SU-DHL-6 (cell line): ENCODE measurements at regions not wholly inside any gene's neighbourhood (a gene's known extent, or its start where the extent isn't known, plus 50 kb on each side); places are given as distances from the start of the nearest gene placed in this dataset.

Experiments
- H2AFZ ChIP-seq: fragments of 200-600 bp; sonication (generic); 2 replicates; pipeline ENCODE4 v1.6.1; 2014; ENCODE audit warnings: low read depth, mild to moderate bottlenecking, moderate library complexity, mixed read lengths, antibody characterized with exemption, low read length; ENCODE audit not compliant: severe bottlenecking
- H3F3A ChIP-seq: fragments of 200-600 bp; shearing (Covaris generic); 2 replicates; pipeline ENCODE4 v1.6.0; 2016; ENCODE audit warnings: antibody characterized with exemption, mild to moderate bottlenecking; ENCODE audit not compliant: insufficient read depth
- H3K27ac ChIP-seq: fragments of 200-600 bp; sonication (generic); 2 replicates; pipeline ENCODE4 v1.5.1; 2016; ENCODE audit warnings: low read depth, mild to moderate bottlenecking, low read length, moderate library complexity, mixed read lengths
- H3K27me3 ChIP-seq: fragments of 200-600 bp; sonication (generic), shearing (Covaris generic); 2 replicates; pipeline ENCODE4 v1.6.0; 2014; ENCODE audit warnings: mild to moderate bottlenecking, low read length
- H3K36me3 ChIP-seq: fragments of 200-600 bp; sonication (generic); 2 replicates; pipeline ENCODE4 v1.6.1; 2014; ENCODE audit warnings: mild to moderate bottlenecking, low read length, mixed read lengths
- H3K4me2 ChIP-seq: fragments of 300-600, 200-600 bp; shearing (Covaris generic), sonication (generic); 2 replicates; pipeline ENCODE4 v1.6.0; 2014; ENCODE audit warnings: low read length, low read depth, mild to moderate bottlenecking; ENCODE audit not compliant: poor library complexity, severe bottlenecking
- H3K4me3 ChIP-seq: fragments of 200-600 bp; sonication (generic); 2 replicates; pipeline ENCODE4 v1.5.1; 2014; ENCODE audit warnings: antibody characterized with exemption, low read length, mild to moderate bottlenecking, mixed read lengths; ENCODE audit not compliant: insufficient read depth, poor library complexity, severe bottlenecking
- H3K79me2 ChIP-seq: fragments of 200-600 bp; sonication (generic); 2 replicates; pipeline ENCODE4 v1.6.1; 2014; ENCODE audit warnings: mild to moderate bottlenecking, low read length, moderate library complexity; ENCODE audit not compliant: insufficient read depth
- H3K9ac ChIP-seq: fragments of 200-600 bp; sonication (generic); 2 replicates; pipeline ENCODE4 v1.7.0; 2014; ENCODE audit warnings: mild to moderate bottlenecking, low read length
- H3K9me2 ChIP-seq: fragments of 200-600 bp; sonication (generic); replicated peaks from 2 replicates; pipeline ENCODE4 v1.6.1; 2014; ENCODE audit warnings: low read length; ENCODE audit not compliant: insufficient read depth
- H3K9me3 ChIP-seq: fragments of 200-600 bp; sonication (generic); 2 replicates; pipeline ENCODE4 v1.6.1; 2014; ENCODE audit warnings: low read length, mixed read lengths; ENCODE audit not compliant: insufficient read depth
- H4K20me1 ChIP-seq: fragments of 200-600 bp; sonication (generic); 2 replicates; pipeline ENCODE4 v1.6.1; 2014; ENCODE audit warnings: low read depth, mild to moderate bottlenecking, antibody characterized with exemption, low read length, moderate library complexity, mixed read lengths
- CTCF ChIP-seq: fragments of 200-600 bp; sonication (generic); IDR thresholded peaks from one replicate; pipeline ENCODE4 v1.5.1; 2017; ENCODE audit warnings: antibody characterized with exemption, mild to moderate bottlenecking, low read length, moderate library complexity; ENCODE audit not compliant: insufficient read depth, poor library complexity, severe bottlenecking
- EZH2phosphoT487 ChIP-seq: fragments of 200-600 bp; sonication (generic), shearing (Covaris generic); conservative IDR thresholded peaks from 2 replicates; pipeline ENCODE4 v1.6.1; 2018; ENCODE audit warnings: mild to moderate bottlenecking, antibody characterized with exemption, low read length, moderate library complexity, mixed read lengths

- Histone ChIP-seq H3F3A (no peaks in the 10 kb centered on the region), H3K4me2 (no peak overlapping the region), H3K9ac (no peak overlapping the region)
Measured at GRCh38 chr20:40776466-40777457, 87.7 kb upstream of the MAFB start.

GRCh38 chr20:40777653-40778052, 88.6 kb upstream of the MAFB start:
- H4K20me1 ChIP-seq = no peaks in the 10 kb centered on the region
- H3K9me3 ChIP-seq = no peaks in the 10 kb centered on the region
- H3F3A ChIP-seq = no peaks in the 10 kb centered on the region
- H3K4me2 ChIP-seq = no peak overlapping the region
- H3K27me3 ChIP-seq = no peaks in the 10 kb centered on the region
- no peak overlapping the region for H3K4me3 ChIP-seq
- no peak overlapping the region for H2AFZ ChIP-seq
- no peaks in the 10 kb centered on the region for H3K36me3 ChIP-seq
- no peak overlapping the region for H3K27ac ChIP-seq
- no peak overlapping the region for H3K9ac ChIP-seq
- H3K9me2 ChIP-seq = no peaks in the 10 kb centered on the region
- H3K79me2 ChIP-seq = no peaks in the 10 kb centered on the region
- TF ChIP-seq EZH2phosphoT487 (no peak), CTCF (no peak)

More at GRCh38 chr20:40776466-40777457, 87.7 kb upstream of the MAFB start:
- TF ChIP-seq EZH2phosphoT487 (no peak), CTCF (no peak)
- H2AFZ ChIP-seq = no peak overlapping the region
- H3K4me3 ChIP-seq = no peak overlapping the region
- H3K27me3 ChIP-seq = no peaks in the 10 kb centered on the region
- H3K79me2 ChIP-seq = no peaks in the 10 kb centered on the region
- no peaks in the 10 kb centered on the region for H3K9me3 ChIP-seq
- no peaks in the 10 kb centered on the region for H3K9me2 ChIP-seq
- no peaks in the 10 kb centered on the region for H4K20me1 ChIP-seq
- no peak overlapping the region for H3K27ac ChIP-seq
- H3K36me3 ChIP-seq = no peaks in the 10 kb centered on the region

GRCh38 chr20:40778894-40779496, 90.0 kb upstream of the MAFB start:
- TF ChIP-seq EZH2phosphoT487 = no peak
- no peak for TF ChIP-seq CTCF
- no peaks in the 10 kb centered on the region for H3K36me3 ChIP-seq
- no peak overlapping the region for H3K4me2 ChIP-seq
- no peaks in the 10 kb centered on the region for H3K79me2 ChIP-seq
- H3K4me3 ChIP-seq = no peak overlapping the region
- no peaks in the 10 kb centered on the region for H3K9me2 ChIP-seq
- H3F3A ChIP-seq = no peaks in the 10 kb centered on the region
- no peaks in the 10 kb centered on the region for H3K9me3 ChIP-seq
- H3K27ac ChIP-seq = no peak overlapping the region
- no peaks in the 10 kb centered on the region for H4K20me1 ChIP-seq
- H3K9ac ChIP-seq = no peak overlapping the region
- H3K27me3 ChIP-seq = no peaks in the 10 kb centered on the region
- no peak overlapping the region for H2AFZ ChIP-seq
